Activated CD8-positive, alpha-beta T cell treated with anti-CD3 and anti-CD28 coated beads for 36 hours (primary cell): ENCODE measurements at regions not wholly inside any gene's neighbourhood (a gene's known extent, or its start where the extent isn't known, plus 50 kb on each side); places are given as distances from the start of the nearest gene placed in this dataset.

Source experiments
- ATAC-seq: fragments of 200-7000 bp; cut with Tn5 transposase; one replicate; pipeline ENCODE4 v1.10.0; 2021; ENCODE audit warnings: mild to moderate bottlenecking, moderate library complexity
- CTCF ChIA-PET: fragments of 350-600 bp; sonication (Branson Sonifier 250); formaldehyde crosslinking; loops from one replicate; lab custom pipeline; 2021; ENCODE audit warnings: antibody characterized with exemption; lab: Charles Lee
- POLR2A ChIA-PET: fragments of 350-600 bp; sonication (Branson Sonifier 250); formaldehyde crosslinking; loops from one replicate; lab custom pipeline; 2021; ENCODE audit warnings: antibody characterized with exemption; lab: Charles Lee
- DNase-seq: peaks from one replicate; pipeline ENCODE4 v3.0.0-alpha.2; 2020
- H3K27ac Mint-ChIP-seq: one replicate; pipeline ENCODE4 v1.8.0; 2021; ENCODE audit warnings: mild to moderate bottlenecking, mixed read lengths
- H3K27me3 Mint-ChIP-seq: one replicate; pipeline ENCODE4 v1.8.0; 2021; ENCODE audit warnings: mixed read lengths
- H3K36me3 Mint-ChIP-seq: one replicate; pipeline ENCODE4 v1.8.0; 2021; ENCODE audit warnings: low read depth, mixed read lengths
- H3K4me1 Mint-ChIP-seq: one replicate; pipeline ENCODE4 v1.8.0; 2021; ENCODE audit warnings: low read depth, mixed read lengths
- H3K4me3 Mint-ChIP-seq: one replicate; pipeline ENCODE4 v1.8.0; 2021; ENCODE audit warnings: mild to moderate bottlenecking, moderate library complexity, mixed read lengths
- H3K9me3 Mint-ChIP-seq: one replicate; pipeline ENCODE4 v1.8.0; 2021; ENCODE audit warnings: mixed read lengths
- CTCF ChIP-seq: fragments of 200-600 bp; IDR thresholded peaks from one replicate; pipeline ENCODE4 v1.8.0; 2022; ENCODE audit warnings: antibody characterized with exemption, mild to moderate bottlenecking
- intact Hi-C: fragments of 100-400 bp; cut with micrococcal nuclease; formaldehyde crosslinking; loops from one replicate; pipeline ENCODE4 v1.10.0; 2022

GRCh38 chr4:23582671-23583070 lies 307.2 kb downstream of the PPARGC1A start:
- H3K36me3 Mint-ChIP-seq, result no peaks in the 10 kb centered on the region

GRCh38 chr4:23579166-23579565 lies 310.7 kb downstream of the PPARGC1A start:
- intact Hi-C loops, result no loop called here
- ATAC-seq (no peak), DNase-seq (no peak)
- no peak overlapping the region for H3K27ac Mint-ChIP-seq
- H3K27me3 Mint-ChIP-seq, result no peaks in the 10 kb centered on the region
- H3K9me3 Mint-ChIP-seq, result peaks cover 3% of the 10 kb centered on the region
- H3K4me1 Mint-ChIP-seq, result no peaks in the 10 kb centered on the region
- ChIA-PET CTCF (no interaction called here), POLR2A (no interaction called here)
- H3K4me3 Mint-ChIP-seq, result no peak overlapping the region
- H3K36me3 Mint-ChIP-seq, result no peaks in the 10 kb centered on the region
- TF ChIP-seq CTCF, result no peak

More at GRCh38 chr4:23582671-23583070, 307.2 kb downstream of the PPARGC1A start:
- Mint-ChIP-seq H3K9me3 (peaks cover 2% of the 10 kb centered on the region), H3K27ac (no peak overlapping the region), H3K4me3 (no peak overlapping the region), H3K27me3 (no peaks in the 10 kb centered on the region), H3K4me1 (no peaks in the 10 kb centered on the region)
- ATAC-seq, result no peak
- ChIA-PET CTCF (no interaction called here), POLR2A (no interaction called here)
- TF ChIP-seq CTCF, result no peak
- DNase-seq, result no peak
- intact Hi-C loops, result no loop called here

GRCh38 chr4:23577398-23577797 lies 312.4 kb downstream of the PPARGC1A start:
- intact Hi-C loops, result no loop called here
- Mint-ChIP-seq H3K4me3 (no peak overlapping the region), H3K27ac (no peak overlapping the region), H3K36me3 (no peaks in the 10 kb centered on the region), H3K4me1 (no peaks in the 10 kb centered on the region), H3K27me3 (no peaks in the 10 kb centered on the region), H3K9me3 (peaks cover 6% of the 10 kb centered on the region)
- no peak for TF ChIP-seq CTCF
- no peak for DNase-seq
- no peak for ATAC-seq
- CTCF ChIA-PET, result no interaction called here
- POLR2A ChIA-PET, result no interaction called here

- H3K27me3 Mint-ChIP-seq, result no peaks in the 10 kb centered on the region
- no peak for TF ChIP-seq CTCF
- intact Hi-C loops, result no loop called here
- no peak overlapping the region for H3K4me3 Mint-ChIP-seq
- ChIA-PET CTCF (no interaction called here), POLR2A (no interaction called here)
- ATAC-seq (no peak), DNase-seq (no peak)
- peaks cover 4% of the 10 kb centered on the region for H3K9me3 Mint-ChIP-seq
- no peaks in the 10 kb centered on the region for H3K36me3 Mint-ChIP-seq
- no peak overlapping the region for H3K27ac Mint-ChIP-seq
- no peaks in the 10 kb centered on the region for H3K4me1 Mint-ChIP-seq
These were observed 317.5 kb downstream of the PPARGC1A start for GRCh38 chr4:23572382-23572781.

- H3K36me3 Mint-ChIP-seq, result no peaks in the 10 kb centered on the region
- H3K9me3 Mint-ChIP-seq, result no peaks in the 10 kb centered on the region
- no peaks in the 10 kb centered on the region for H3K27me3 Mint-ChIP-seq
- CTCF ChIA-PET, result no interaction called here
- no peaks in the 10 kb centered on the region for H3K4me1 Mint-ChIP-seq
- POLR2A ChIA-PET, result interaction anchor here (0.6 kb wide), 1 partner anchor 222 kb away, joined by 3 read pairs; no protein-coding TSS in a partner anchor
- DNase-seq (no peak), ATAC-seq (no peak)
- intact Hi-C loops, result no loop called here
- no peak overlapping the region for H3K4me3 Mint-ChIP-seq
- no peak overlapping the region for H3K27ac Mint-ChIP-seq
- TF ChIP-seq CTCF, result no peak
These were observed 322.5 kb downstream of the PPARGC1A start for GRCh38 chr4:23567338-23567737.
